DOHH2 (cell line): ENCODE measurements at regions not wholly inside any gene's neighbourhood (a gene's known extent, or its start where the extent isn't known, plus 50 kb on each side); places are given as distances from the start of the nearest gene placed in this dataset.

Experiments
- H3F3A ChIP-seq: fragments of 200-600 bp; sonication (generic), shearing (Covaris generic); 2 replicates; pipeline ENCODE4 v1.6.0; 2016; ENCODE audit warnings: antibody characterized with exemption, mild to moderate bottlenecking; ENCODE audit not compliant: control insufficient read depth, insufficient read depth
- H3K27ac ChIP-seq: fragments of 200-600 bp; sonication (generic); 2 replicates; pipeline ENCODE4 v1.5.1; 2014; ENCODE audit warnings: low read depth, mild to moderate bottlenecking, low read length, moderate library complexity
- H3K27me3 ChIP-seq: fragments of 200-600 bp; sonication (generic); 2 replicates; pipeline ENCODE4 v1.6.1; 2014; ENCODE audit warnings: mild to moderate bottlenecking, low read length, mixed read lengths; ENCODE audit not compliant: control insufficient read depth
- H3K36me3 ChIP-seq: fragments of 200-600 bp; sonication (generic); 2 replicates; pipeline ENCODE4 v1.6.1; 2014; ENCODE audit warnings: mild to moderate bottlenecking, low read length, moderate library complexity, mixed read lengths; ENCODE audit not compliant: control insufficient read depth
- H3K4me1 ChIP-seq: fragments of 200-600 bp; sonication (generic); 2 replicates; pipeline ENCODE4 v1.6.1; 2014; ENCODE audit warnings: mild to moderate bottlenecking, low read length, mixed read lengths; ENCODE audit not compliant: control insufficient read depth
- H3K4me2 ChIP-seq: fragments of 200-600 bp; sonication (generic); 2 replicates; pipeline ENCODE4 v1.6.0; 2014; ENCODE audit warnings: mild to moderate bottlenecking, low read length, moderate library complexity
- H3K4me3 ChIP-seq: fragments of 200-600 bp; sonication (generic); 2 replicates; pipeline ENCODE4 v1.5.1; 2014; ENCODE audit warnings: mild to moderate bottlenecking, low read length, mixed read lengths
- H3K79me2 ChIP-seq: fragments of 200-600 bp; sonication (generic); 2 replicates; pipeline ENCODE4 v1.6.1; 2014; ENCODE audit warnings: mild to moderate bottlenecking, low read length, mixed read lengths; ENCODE audit not compliant: control insufficient read depth
- H3K9me2 ChIP-seq: fragments of 200-600 bp; sonication (generic); replicated peaks from 2 replicates; pipeline ENCODE4 v1.6.1; 2014; ENCODE audit warnings: mild to moderate bottlenecking, low read length, mixed read lengths; ENCODE audit not compliant: control insufficient read depth
- H3K9me3 ChIP-seq: fragments of 200-600 bp; sonication (generic); 2 replicates; pipeline ENCODE4 v1.6.1; 2014; ENCODE audit warnings: antibody characterized with exemption, low read length, mixed read lengths; ENCODE audit not compliant: control insufficient read depth, insufficient read depth
- H4K20me1 ChIP-seq: fragments of 200-600 bp; sonication (generic); 2 replicates; pipeline ENCODE4 v1.6.0; 2014; ENCODE audit warnings: low read depth, mild to moderate bottlenecking, antibody characterized with exemption, low read length, moderate library complexity; ENCODE audit not compliant: control insufficient read depth, insufficient read depth
- CTCF ChIP-seq: fragments of 200-600 bp; sonication (generic); IDR thresholded peaks from one replicate; pipeline ENCODE4 v1.5.1; 2014; ENCODE audit warnings: antibody characterized with exemption, mild to moderate bottlenecking, low read depth, low read length; ENCODE audit not compliant: poor library complexity, severe bottlenecking
- EZH2phosphoT487 ChIP-seq: fragments of 200-600 bp; sonication (generic); IDR thresholded peaks from 2 replicates; pipeline ENCODE4 v1.6.1; 2017; ENCODE audit warnings: borderline replicate concordance, mild to moderate bottlenecking, antibody characterized with exemption, low read length, moderate library complexity, mixed read lengths

GRCh38 chr20:7217606-7218005, 450.1 kb downstream of the BMP2 start:
- Histone ChIP-seq H3K9me2 (no peaks in the 10 kb centered on the region), H3K4me3 (no peak overlapping the region), H3K4me1 (no peaks in the 10 kb centered on the region), H3K36me3 (no peaks in the 10 kb centered on the region), H3K27me3 (no peaks in the 10 kb centered on the region), H3F3A (no peaks in the 10 kb centered on the region), H4K20me1 (no peaks in the 10 kb centered on the region), H3K79me2 (no peaks in the 10 kb centered on the region), H3K4me2 (no peak overlapping the region), H3K9me3 (no peaks in the 10 kb centered on the region), H3K27ac (no peak overlapping the region)
- TF ChIP-seq EZH2phosphoT487 (no peak), CTCF (no peak)

GRCh38 chr20:7220755-7221154, 453.3 kb downstream of the BMP2 start:
- Histone ChIP-seq H3K4me1 (no peaks in the 10 kb centered on the region), H3K4me2 (no peak overlapping the region), H3K9me2 (no peaks in the 10 kb centered on the region), H4K20me1 (no peaks in the 10 kb centered on the region), H3K79me2 (no peaks in the 10 kb centered on the region), H3F3A (no peaks in the 10 kb centered on the region), H3K27ac (no peak overlapping the region), H3K36me3 (no peaks in the 10 kb centered on the region), H3K4me3 (no peak overlapping the region), H3K9me3 (no peaks in the 10 kb centered on the region), H3K27me3 (no peaks in the 10 kb centered on the region)
- TF ChIP-seq CTCF: no peak
- no peak for TF ChIP-seq EZH2phosphoT487

GRCh38 chr20:7226156-7226555, 458.7 kb downstream of the BMP2 start:
- H3K4me1 ChIP-seq: no peaks in the 10 kb centered on the region
- no peaks in the 10 kb centered on the region for H3K79me2 ChIP-seq
- H3K9me3 ChIP-seq: no peaks in the 10 kb centered on the region
- no peak overlapping the region for H3K27ac ChIP-seq
- no peaks in the 10 kb centered on the region for H4K20me1 ChIP-seq
- H3K4me3 ChIP-seq: no peak overlapping the region
- no peaks in the 10 kb centered on the region for H3K27me3 ChIP-seq
- H3K9me2 ChIP-seq: no peaks in the 10 kb centered on the region
- no peaks in the 10 kb centered on the region for H3F3A ChIP-seq
- TF ChIP-seq EZH2phosphoT487: no peak
- no peak for TF ChIP-seq CTCF
- H3K4me2 ChIP-seq: no peak overlapping the region
- H3K36me3 ChIP-seq: no peaks in the 10 kb centered on the region

GRCh38 chr20:7231303-7231702, 463.8 kb downstream of the BMP2 start:
- H4K20me1 ChIP-seq: no peaks in the 10 kb centered on the region
- no peaks in the 10 kb centered on the region for H3F3A ChIP-seq
- no peak overlapping the region for H3K27ac ChIP-seq
- TF ChIP-seq CTCF (no peak), EZH2phosphoT487 (no peak)
- no peak overlapping the region for H3K4me3 ChIP-seq
- no peaks in the 10 kb centered on the region for H3K9me3 ChIP-seq
- no peaks in the 10 kb centered on the region; the same call in 1 of the 2 replicates for H3K9me2 ChIP-seq
- no peaks in the 10 kb centered on the region for H3K79me2 ChIP-seq
- no peak overlapping the region for H3K4me2 ChIP-seq
- H3K36me3 ChIP-seq: no peaks in the 10 kb centered on the region
- H3K4me1 ChIP-seq: no peaks in the 10 kb centered on the region
- H3K27me3 ChIP-seq: no peaks in the 10 kb centered on the region
